ENCODE measurements at regions not wholly inside any gene's neighbourhood (a gene's known extent, or its start where the extent isn't known, plus 50 kb on each side); places are given as distances from the start of the nearest gene placed in this dataset.

DNA sequence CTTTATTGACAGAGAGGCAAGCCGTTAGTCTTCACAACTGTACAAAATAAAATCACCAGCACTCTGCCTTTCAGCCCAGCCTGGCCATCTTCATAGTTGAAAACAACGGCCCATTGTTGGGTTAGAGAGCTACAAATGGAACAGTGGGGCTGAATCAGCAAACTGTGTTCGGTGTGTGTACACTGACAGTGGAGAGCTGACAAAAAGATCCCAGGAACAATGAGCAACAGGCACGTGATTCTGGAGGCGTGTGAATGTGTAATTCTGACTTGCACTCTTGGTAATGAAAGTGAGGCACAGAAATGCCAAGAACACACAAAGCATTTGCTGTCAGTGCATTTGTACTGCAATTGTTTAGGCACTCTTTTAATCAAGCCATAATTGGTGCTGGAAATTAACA, 303.7 kb downstream of the WDR11 start:
- no peaks in the 10 kb centered on the region for H3K9me2 ChIP-seq (ENCODE audit: insufficient read depth)
- CTCF ChIA-PET: no interaction called here
- H4K20me1 ChIP-seq (ENCODE audit: insufficient read depth): no peaks in the 10 kb centered on the region
- ATAC-seq (no peak), DNase-seq (ENCODE audit: low read depth, low spot score) (no peak)
- no peaks in the 10 kb centered on the region for H3K27me3 ChIP-seq (ENCODE audit: insufficient read depth, low read length)
- H3K36me3 ChIP-seq (ENCODE audit: control insufficient read depth in 1 of 2, insufficient read depth in 2 of 2, low read length in 2 of 2): no peaks in the 10 kb centered on the region
- no peak overlapping the region for H3K4me2 ChIP-seq (ENCODE audit: low read length)
- H3K4me1 ChIP-seq (ENCODE audit: control insufficient read depth in 1 of 2, insufficient read depth in 2 of 2, low read length in 2 of 2): peaks cover 16 to 25% of the 10 kb centered on the region in 2 experiments
- H3K79me2 ChIP-seq (ENCODE audit: insufficient read depth, low read length): no peaks in the 10 kb centered on the region
- no peak overlapping the region for H3K27ac ChIP-seq (ENCODE audit: low read depth, low read length)
- BruUV-seq (replicated peaks): no TSS peak
- H3K9ac ChIP-seq (ENCODE audit: low read length): no peak overlapping the region
- H3K9me3 ChIP-seq (ENCODE audit: control insufficient read depth in 1 of 2, insufficient read depth in 1 of 2, low read depth in 1 of 2, low read length in 2 of 2): peaks cover 0 to 4% of the 10 kb centered on the region in 2 experiments; a peak in 1 of 4 replicates
- H3K4me3 ChIP-seq (replicated peaks in 1 of 2; ENCODE audit: low read depth in 1 of 2, low read length in 2 of 2): no peak overlapping the region
- RAD21 ChIA-PET (ENCODE audit: low non-redundant PET in 1 of 2, low total read pairs in 2 of 2, uncharacterized antibody in 2 of 2, unreplicated experiment in 2 of 2): no interaction called here
- TF ChIP-seq RAD21 (IDR thresholded peaks at IDR 0.05; ENCODE audit: low read depth): no peak
- TF ChIP-seq SIN3A (IDR thresholded peaks at IDR 0.05; ENCODE audit: low read depth): no peak
- TF ChIP-seq ELF1 (IDR thresholded peaks at IDR 0.05; ENCODE audit: borderline replicate concordance, low read depth): no peak
- TF ChIP-seq YY1 (IDR thresholded peaks at IDR 0.05; ENCODE audit: extremely low read depth, insufficient replicate concordance, low read depth, low read length): no peak
- TF ChIP-seq, protein P1, sequence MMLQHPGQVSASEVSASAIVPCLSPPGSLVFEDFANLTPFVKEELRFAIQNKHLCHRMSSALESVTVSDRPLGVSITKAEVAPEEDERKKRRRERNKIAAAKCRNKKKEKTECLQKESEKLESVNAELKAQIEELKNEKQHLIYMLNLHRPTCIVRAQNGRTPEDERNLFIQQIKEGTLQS (IDR thresholded peaks at IDR 0.05): no peak
- TF ChIP-seq FOSL1 (IDR thresholded peaks at IDR 0.05; ENCODE audit: low read depth): no peak
- no peak for TF ChIP-seq EZH2 (IDR thresholded peaks at IDR 0.05)
- TF ChIP-seq, protein P2, sequence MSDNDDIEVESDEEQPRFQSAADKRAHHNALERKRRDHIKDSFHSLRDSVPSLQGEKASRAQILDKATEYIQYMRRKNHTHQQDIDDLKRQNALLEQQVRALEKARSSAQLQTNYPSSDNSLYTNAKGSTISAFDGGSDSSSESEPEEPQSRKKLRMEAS (IDR thresholded peaks at IDR 0.05): no peak
- intact Hi-C loops (cut with micrococcal nuclease): no loop called here
- no peak overlapping the region for H2AFZ ChIP-seq (ENCODE audit: low read depth, low read length, poor library complexity, severe bottlenecking)
- POLR2A ChIA-PET: no interaction called here

DNA sequence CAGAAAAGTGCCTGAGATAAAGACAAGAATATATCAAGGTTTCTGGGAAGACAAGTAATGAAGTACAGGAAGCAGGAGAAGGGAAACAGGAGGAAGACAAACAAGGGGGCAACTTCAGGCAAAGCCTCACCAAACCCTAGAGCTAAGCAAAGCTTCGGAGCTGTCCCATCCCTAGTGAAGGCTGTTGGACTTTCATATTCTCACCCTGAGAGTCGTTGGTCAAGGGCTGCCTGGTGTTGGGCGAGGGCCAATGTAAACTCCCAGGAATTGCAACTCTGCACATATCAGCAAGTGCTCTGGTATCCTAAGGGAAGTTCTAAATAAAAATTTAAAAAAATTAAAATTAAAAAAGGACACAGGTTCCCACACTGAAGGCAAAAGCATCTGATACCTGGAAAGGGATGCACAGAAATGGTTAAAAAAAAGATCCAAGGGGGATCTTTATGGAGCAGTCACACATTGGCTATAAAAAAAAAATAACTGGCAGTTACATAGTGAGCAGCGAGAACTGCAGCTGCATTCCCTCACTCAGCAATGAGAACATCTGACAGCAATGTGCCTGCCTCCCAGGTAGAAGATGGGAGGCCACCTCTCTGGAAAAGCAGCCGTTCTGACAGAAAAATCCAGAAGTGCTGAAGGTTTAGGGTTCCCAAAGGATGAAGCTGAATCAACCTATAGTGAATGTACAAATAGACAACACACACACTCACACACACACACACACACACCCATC, 304.7 kb downstream of the WDR11 start:
- Histone ChIP-seq H3K4me3 (replicated peaks in 1 of 2; ENCODE audit: low read depth in 1 of 2, low read length in 2 of 2) (no peak overlapping the region), H3K9me2 (ENCODE audit: insufficient read depth) (no peaks in the 10 kb centered on the region), H3K4me1 (ENCODE audit: control insufficient read depth in 1 of 2, insufficient read depth in 2 of 2, low read length in 2 of 2) (peaks cover 16 to 27% of the 10 kb centered on the region in 2 experiments), H3K79me2 (ENCODE audit: insufficient read depth, low read length) (no peaks in the 10 kb centered on the region), H2AFZ (ENCODE audit: low read depth, low read length, poor library complexity, severe bottlenecking) (no peak overlapping the region), H3K27me3 (ENCODE audit: insufficient read depth, low read length) (no peaks in the 10 kb centered on the region), H3K9ac (ENCODE audit: low read length) (no peak overlapping the region), H3K27ac (ENCODE audit: low read depth, low read length) (no peak overlapping the region), H3K36me3 (ENCODE audit: control insufficient read depth in 1 of 2, insufficient read depth in 2 of 2, low read length in 2 of 2) (no peaks in the 10 kb centered on the region), H3K4me2 (ENCODE audit: low read length) (no peak overlapping the region), H3K9me3 (ENCODE audit: control insufficient read depth in 1 of 2, insufficient read depth in 1 of 2, low read depth in 1 of 2, low read length in 2 of 2) (peaks cover 0 to 4% of the 10 kb centered on the region in 2 experiments; a peak in 1 of 4 replicates), H4K20me1 (ENCODE audit: insufficient read depth) (no peaks in the 10 kb centered on the region)
- BruUV-seq (replicated peaks): no TSS peak
- TF ChIP-seq ZNF274 (IDR thresholded peaks at IDR 0.05; ENCODE audit: low read depth, low read length) (no peak), FOSL1 (IDR thresholded peaks at IDR 0.05; ENCODE audit: low read depth) (no peak), EGR1 (IDR thresholded peaks at IDR 0.05; ENCODE audit: low read depth) (no peak), ELF1 (IDR thresholded peaks at IDR 0.05; ENCODE audit: borderline replicate concordance, low read depth) (no peak), TCF7L2 (IDR thresholded peaks at IDR 0.05; ENCODE audit: borderline replicate concordance, extremely low read depth, insufficient read depth, insufficient read length) (no peak), SRF (IDR thresholded peaks at IDR 0.05; ENCODE audit: low read depth) (no peak), YY1 (IDR thresholded peaks at IDR 0.05; ENCODE audit: extremely low read depth, insufficient replicate concordance, low read depth, low read length) (no peak), EZH2phosphoT487 (IDR thresholded peaks at IDR 0.05; ENCODE audit: borderline replicate concordance) (no peak)
- DNase-seq (ENCODE audit: low read depth, low spot score) (no peak), ATAC-seq (no peak)
- ChIA-PET RAD21 (ENCODE audit: low non-redundant PET in 1 of 2, low total read pairs in 2 of 2, uncharacterized antibody in 2 of 2, unreplicated experiment in 2 of 2) (no interaction called here), CTCF (no interaction called here), POLR2A (no interaction called here)
- intact Hi-C loops (cut with micrococcal nuclease): no loop called here
